ENCODE measurements at regions not wholly inside any gene's neighbourhood (a gene's known extent, or its start where the extent isn't known, plus 50 kb on each side); places are given as distances from the start of the nearest gene placed in this dataset.

- in situ Hi-C loops (cut with MboI; ENCODE audit: low sequenced_read_pairs, unreplicated experiment), result no loop called here
- no peak for TF ChIP-seq CTCF (IDR thresholded peaks at IDR 0.05; ENCODE audit: borderline replicate concordance, control extremely low read depth, extremely low read depth, insufficient read depth, missing control alignments)
- no peak for DNase-seq (ENCODE audit: low spot score)
Observed at GRCh38 chr19:30173593-30174356, 198.4 kb upstream of the ZNF536 start.

GRCh38 chr19:30174357-30174645, 197.9 kb upstream of the ZNF536 start:
- no peak for DNase-seq (ENCODE audit: low spot score)
- in situ Hi-C loops (cut with MboI; ENCODE audit: low sequenced_read_pairs, unreplicated experiment), result no loop called here
- TF ChIP-seq CTCF (IDR thresholded peaks at IDR 0.05; ENCODE audit: borderline replicate concordance, control extremely low read depth, extremely low read depth, insufficient read depth, missing control alignments), result no peak

- TF ChIP-seq CTCF (IDR thresholded peaks at IDR 0.05; ENCODE audit: borderline replicate concordance, control extremely low read depth, extremely low read depth, insufficient read depth, missing control alignments), result no peak
- in situ Hi-C loops (cut with MboI; ENCODE audit: low sequenced_read_pairs, unreplicated experiment), result no loop called here
- DNase-seq (ENCODE audit: low spot score), result no peak
Observed at GRCh38 chr19:30174791-30175190, 197.4 kb upstream of the ZNF536 start.

GRCh38 chr19:30175987-30176386, 196.2 kb upstream of the ZNF536 start:
- TF ChIP-seq CTCF (IDR thresholded peaks at IDR 0.05; ENCODE audit: borderline replicate concordance, control extremely low read depth, extremely low read depth, insufficient read depth, missing control alignments), result no peak
- in situ Hi-C loops (cut with MboI; ENCODE audit: low sequenced_read_pairs, unreplicated experiment), result no loop called here
- DNase-seq (ENCODE audit: low spot score), result no peak

GRCh38 chr19:30178721-30179402, 193.3 kb upstream of the ZNF536 start:
- in situ Hi-C loops (cut with MboI; ENCODE audit: low sequenced_read_pairs, unreplicated experiment), result no loop called here
- DNase-seq (ENCODE audit: low spot score), result no peak
- no peak for TF ChIP-seq CTCF (IDR thresholded peaks at IDR 0.05; ENCODE audit: borderline replicate concordance, control extremely low read depth, extremely low read depth, insufficient read depth, missing control alignments)

GRCh38 chr19:30180691-30181090, 191.5 kb upstream of the ZNF536 start:
- TF ChIP-seq CTCF (IDR thresholded peaks at IDR 0.05; ENCODE audit: borderline replicate concordance, control extremely low read depth, extremely low read depth, insufficient read depth, missing control alignments), result no peak
- in situ Hi-C loops (cut with MboI; ENCODE audit: low sequenced_read_pairs, unreplicated experiment), result no loop called here
- no peak for DNase-seq (ENCODE audit: low spot score)
